ENCODE measurements at regions not wholly inside any gene's neighbourhood (a gene's known extent, or its start where the extent isn't known, plus 50 kb on each side); places are given as distances from the start of the nearest gene placed in this dataset.
A peak's percentile ranks its signal among the peaks of the same experiment; 100 is the strongest.
"Not testable (repeated sequence)": the region's sequence is repeated elsewhere in the genome, so short reads cannot be mapped to it uniquely, and the experiment has no call there.

- no peak for DNase-seq
These were observed 448.0 kb downstream of the KCNT2 start for GRCh38 chr1:196160066-196160795.

DNA sequence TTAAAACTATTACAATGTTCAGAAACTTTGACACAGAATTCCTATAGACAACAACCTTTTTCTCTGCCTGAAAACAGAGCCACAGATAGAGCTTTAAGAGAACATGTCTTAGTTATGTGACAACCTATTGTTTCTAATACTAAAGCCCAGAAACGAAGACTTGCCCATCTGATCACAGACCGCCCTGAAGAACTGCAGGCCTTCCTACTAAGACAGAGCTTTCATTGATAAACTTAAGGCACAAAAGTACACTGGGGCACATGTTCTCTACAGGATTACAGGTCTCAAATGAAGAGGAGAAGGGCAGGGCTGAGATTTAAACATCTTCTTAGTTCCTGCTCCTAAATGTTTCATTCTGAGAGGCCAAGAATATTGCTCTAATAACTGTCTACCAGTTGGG lies 452.7 kb downstream of the KCNT2 start:
- DNase-seq, result no peak

DNA sequence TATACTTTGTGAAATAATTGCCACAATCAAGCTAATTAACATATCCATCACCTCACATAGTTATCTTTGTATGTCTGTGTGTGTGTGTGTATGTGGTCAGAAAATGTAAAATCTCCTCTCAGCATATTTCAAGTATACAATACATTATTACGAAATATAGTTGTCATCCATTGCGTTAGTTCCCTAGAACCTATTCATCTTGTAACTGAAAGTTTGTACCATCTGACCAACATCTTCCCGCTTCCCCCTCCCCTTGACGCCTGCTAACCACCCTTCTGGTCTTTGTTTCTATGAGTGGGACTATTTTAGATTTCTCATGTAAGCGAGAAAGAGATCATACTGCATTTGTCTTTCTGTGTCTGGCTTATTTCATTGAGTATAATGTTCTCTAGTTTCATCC lies 455.3 kb downstream of the KCNT2 start:
- no peak for DNase-seq

GRCh38 chr1:196152086-196152485 lies 456.2 kb downstream of the KCNT2 start:
- DNase-seq, result no peak

DNA sequence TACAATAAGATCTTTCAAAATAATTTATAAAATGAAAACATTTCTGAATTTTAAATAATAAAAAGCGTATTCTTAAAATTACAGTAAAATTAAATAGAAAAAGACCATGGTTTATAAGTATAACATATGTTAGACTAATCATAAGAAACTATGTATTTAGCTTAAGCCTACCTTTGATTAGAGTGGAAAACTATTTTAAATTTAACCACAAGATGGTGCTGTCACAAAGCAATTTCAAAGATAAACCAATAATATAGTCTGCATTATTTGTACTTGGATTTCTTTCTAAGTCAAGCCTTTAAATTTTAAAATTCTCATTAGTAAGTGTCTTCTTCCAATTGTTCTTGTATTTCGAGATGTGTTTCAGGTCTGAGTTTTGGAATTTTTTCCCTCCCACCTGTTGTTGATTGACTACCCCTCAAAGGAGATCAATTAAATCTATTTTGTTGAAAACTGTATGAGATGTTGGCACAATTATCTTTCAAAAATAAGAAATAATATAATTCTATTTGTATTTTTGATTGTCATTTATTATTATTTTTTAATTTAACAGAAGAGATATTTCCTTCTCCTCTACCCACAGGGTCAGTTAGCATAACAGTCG lies 459.8 kb downstream of the KCNT2 start:
- no peak for DNase-seq

- no peak for DNase-seq
These were observed 460.7 kb downstream of the KCNT2 start for GRCh38 chr1:196147530-196147929.

- not testable (repeated sequence) for DNase-seq
These were observed 463.1 kb downstream of the KCNT2 start for GRCh38 chr1:196145151-196145550.

DNA sequence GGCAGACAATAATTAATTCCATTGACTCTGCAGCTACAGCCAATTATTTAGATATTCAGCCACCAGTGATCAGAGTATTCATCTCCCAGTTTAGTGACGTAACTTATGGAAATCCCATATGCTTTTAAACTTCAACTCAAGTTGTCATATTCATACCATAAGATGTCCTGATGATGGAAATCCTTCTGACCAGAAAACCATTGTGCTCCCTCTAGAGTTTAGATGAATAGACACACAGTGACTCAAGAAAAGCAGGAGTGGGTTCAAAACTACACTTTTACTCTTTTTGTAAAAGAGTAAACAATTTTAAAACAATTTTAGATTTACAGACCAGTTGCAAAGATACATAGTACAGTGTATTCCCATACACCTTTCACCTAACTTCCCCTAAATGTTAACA lies 463.7 kb downstream of the KCNT2 start:
- DNase-seq, result no peak

DNA sequence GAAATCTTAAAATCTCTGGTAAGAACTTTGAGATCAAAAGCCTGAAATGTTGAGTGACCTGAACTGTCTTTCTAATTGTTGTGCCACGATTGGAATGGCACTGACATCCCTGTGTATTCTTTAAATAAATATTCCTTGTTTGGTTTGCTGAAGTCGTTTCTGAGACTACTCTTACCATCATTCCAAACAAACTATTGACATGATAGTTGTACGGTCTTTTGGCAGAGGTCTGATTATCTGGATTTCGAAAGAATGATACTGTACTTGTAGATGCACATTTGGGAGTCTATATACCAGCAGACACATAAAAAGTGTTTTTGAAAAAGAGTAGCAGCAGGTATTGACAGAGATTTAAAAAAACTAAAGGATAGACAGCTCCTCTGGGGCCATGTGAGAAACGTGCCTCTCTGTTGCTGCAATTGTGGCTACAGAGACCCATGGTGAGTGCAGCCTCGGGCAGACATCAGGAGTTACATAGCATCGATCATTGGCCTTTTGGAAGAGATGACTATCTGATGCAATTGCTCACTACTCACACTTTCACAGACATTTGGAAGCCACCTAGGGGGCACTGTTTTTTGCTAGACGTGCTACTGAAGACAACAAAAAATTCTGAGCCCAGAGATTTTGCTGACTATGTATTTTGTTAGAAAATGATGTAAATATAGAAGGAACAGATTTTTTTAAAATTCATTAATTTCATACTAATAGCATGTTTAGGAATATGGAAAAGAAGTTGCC lies 464.5 kb downstream of the KCNT2 start:
- no peak for DNase-seq

DNA sequence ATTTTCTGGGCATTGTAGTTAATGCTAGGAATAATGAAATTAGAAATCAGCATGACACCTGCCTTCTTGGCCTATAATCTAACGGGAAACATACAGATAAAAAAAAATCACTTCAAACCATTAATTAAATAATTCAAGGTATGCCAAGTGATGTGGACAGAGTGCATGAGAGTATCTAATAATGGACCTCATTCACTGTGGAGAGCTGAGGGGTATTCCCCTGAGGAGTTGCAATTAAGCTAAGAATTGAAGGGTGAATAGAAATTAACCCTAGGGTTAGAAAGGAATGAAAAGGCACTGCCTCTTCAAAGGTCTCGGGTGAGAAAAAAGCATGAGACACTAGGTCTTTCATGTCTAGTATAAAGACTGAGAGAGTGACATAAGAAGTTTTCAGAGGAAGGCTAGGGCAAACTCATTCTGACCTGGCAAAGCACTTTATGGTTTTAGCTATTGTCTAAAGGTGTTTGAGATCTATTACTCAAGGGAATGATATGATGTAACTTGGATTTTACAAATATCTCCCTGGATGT lies 466.1 kb downstream of the KCNT2 start:
- DNase-seq, result no peak

GRCh38 chr1:196136396-196136795 lies 471.8 kb downstream of the KCNT2 start:
- no peak for DNase-seq

DNA sequence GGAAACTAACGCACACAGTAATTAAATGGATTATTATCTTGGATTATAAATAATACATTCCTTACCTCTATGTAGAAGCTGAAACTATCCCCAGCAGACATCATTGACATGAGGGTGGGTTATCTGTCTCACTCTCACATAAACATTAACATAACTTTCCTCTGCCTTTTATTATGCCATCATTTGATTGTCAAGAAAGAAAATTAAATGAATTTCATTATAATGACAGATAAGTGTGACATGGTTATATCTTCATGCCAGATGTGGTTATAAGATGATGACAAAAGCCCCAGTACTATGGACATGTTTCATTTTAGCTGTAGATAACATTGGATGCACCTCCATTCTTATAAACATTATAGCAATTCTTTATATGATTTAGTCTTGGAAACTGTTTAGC lies 476.5 kb downstream of the KCNT2 start:
- no peak for DNase-seq

DNA sequence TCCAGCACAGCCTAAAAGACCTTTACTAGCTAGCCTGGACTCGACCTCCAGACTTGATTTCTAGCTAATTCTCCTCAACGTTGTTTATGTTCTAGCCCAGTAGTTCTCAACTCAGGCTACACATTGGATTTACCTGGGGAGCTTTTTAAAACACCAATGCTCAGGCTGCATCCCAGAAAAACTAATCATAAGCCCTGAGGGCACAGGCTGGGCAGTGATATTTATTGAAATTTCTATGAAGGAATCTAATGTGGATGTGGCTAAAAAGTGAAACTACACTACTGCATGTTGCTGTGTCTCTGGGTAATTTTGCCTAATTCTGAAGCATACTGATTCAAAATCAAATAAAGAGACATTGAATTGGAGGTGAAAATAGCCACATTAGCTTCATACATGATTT lies 479.4 kb downstream of the KCNT2 start:
- DNase-seq, result no peak

DNA sequence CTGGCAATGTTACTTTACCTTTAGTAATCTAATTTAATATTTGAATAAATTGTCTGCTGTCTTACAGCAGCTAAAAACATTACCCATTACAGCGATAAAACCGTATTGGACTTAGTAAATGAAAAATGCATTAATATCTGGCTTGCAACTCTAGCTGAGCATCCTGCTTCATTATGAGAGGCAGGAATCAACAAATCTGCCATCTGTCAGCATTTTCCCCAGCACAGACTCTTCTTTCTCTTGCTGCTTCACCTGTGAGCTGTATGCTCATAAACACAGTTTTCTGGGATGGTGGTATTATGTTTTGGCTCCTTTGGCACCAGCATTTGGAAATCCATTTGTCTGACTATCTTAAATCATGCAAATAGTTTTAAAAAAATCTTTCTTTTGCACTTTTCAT lies 487.1 kb downstream of the KCNT2 start:
- no peak for DNase-seq

GRCh38 chr1:196115646-196116045 lies 492.6 kb downstream of the KCNT2 start:
- DNase-seq, result peak; percentile 25

- no peak for DNase-seq
These were observed 494.0 kb downstream of the KCNT2 start for GRCh38 chr1:196114193-196114592.

GRCh38 chr1:196108990-196109389 lies 499.2 kb downstream of the KCNT2 start:
- DNase-seq, result not testable (repeated sequence)

DNA sequence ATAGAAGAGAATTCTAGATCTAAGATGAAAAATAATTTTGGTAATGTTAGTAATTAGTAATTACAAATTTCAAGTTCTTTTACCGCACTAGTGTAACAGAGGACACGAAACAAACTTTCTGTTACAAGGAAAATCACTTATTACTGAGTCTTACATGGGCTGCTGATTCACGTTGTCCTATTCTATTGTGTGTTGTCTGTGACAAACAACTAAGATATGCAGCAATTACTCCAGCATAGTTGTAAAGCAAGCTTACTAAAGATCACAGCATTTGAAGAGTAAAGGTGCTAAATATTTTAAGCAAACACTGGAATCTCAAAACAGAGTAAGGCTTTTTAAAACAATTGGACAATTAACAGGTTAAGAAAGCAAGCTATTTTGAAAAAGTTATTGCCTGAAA lies 502.3 kb downstream of the KCNT2 start:
- DNase-seq, result no peak

GRCh38 chr1:196102826-196103225 lies 505.4 kb downstream of the KCNT2 start:
- no peak for DNase-seq

DNA sequence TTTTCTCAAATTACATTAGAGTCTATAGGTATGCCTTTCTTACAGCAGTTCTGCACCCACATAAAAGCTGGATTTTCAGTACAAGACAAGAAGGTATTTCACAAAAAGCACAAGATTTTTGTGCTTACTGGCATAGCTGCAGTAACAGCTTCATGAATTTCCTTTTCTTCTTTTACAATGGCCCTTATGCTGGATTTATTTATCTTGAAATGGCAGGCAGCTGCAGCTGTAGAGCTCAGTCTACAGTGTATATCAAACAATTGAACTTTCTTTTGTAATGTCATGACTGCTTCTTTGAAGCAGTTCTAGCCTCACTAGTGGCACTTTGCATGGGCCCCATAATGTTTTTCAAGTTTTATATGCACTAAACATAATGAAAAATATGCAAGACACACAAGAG lies 510.2 kb downstream of the KCNT2 start:
- no peak for DNase-seq

DNA sequence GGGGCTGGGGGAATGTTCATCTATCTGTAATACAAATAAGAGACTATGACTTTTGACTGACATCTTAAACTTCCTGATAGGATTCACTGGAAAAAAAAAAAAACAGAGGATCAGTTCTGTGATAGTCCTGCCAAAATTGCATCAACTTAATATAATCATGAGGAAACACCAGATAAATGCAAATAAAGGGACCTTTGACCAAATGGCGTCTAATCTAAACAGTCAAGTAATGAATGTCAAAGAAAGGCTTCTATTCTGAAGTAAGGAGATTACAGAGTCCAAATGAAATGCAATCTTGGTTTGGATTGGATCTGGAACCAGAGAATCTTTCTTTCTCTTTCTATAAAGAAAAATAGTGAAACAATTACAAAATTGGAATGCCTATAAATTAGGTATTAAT lies 513.4 kb downstream of the KCNT2 start:
- no peak for DNase-seq

GRCh38 chr1:196091397-196092135 lies 516.7 kb downstream of the KCNT2 start:
- no peak for DNase-seq

DNA sequence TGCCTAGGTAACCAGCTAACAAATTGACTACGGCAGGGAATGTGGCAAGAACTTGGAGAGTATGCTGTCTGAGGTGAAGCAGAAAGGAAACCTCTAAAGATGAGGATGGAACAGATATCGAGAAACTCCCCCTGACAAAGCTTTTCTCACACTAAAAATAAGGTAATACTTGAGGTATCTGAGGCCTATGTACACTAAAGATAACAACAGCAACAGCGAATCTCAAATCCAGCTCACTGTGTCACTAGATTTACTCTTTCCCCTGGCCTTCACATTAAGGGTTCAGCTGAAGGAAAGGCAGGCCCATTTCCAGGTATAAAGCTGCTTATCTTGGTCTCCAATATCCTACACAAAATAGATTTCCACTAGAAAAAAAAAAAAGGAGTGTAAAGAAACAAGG lies 518.0 kb downstream of the KCNT2 start:
- no peak for DNase-seq

All from T1000 (cell line).